HG03432 (cell line): ENCODE measurements at regions not wholly inside any gene's neighbourhood (a gene's known extent, or its start where the extent isn't known, plus 50 kb on each side); places are given as distances from the start of the nearest gene placed in this dataset.
A peak's percentile ranks its signal among the peaks of the same experiment; 100 is the strongest.
"Not testable (repeated sequence)": the region's sequence is repeated elsewhere in the genome, so short reads cannot be mapped to it uniquely, and the experiment has no call there.

Experiments used
- ATAC-seq: cut with Tn5 transposase; IDR thresholded peaks from one replicate; pipeline ENCODE4 v1.9.1; 2021; ENCODE audit warnings: mild to moderate bottlenecking, moderate library complexity; ENCODE audit not compliant: unreplicated experiment

- no peak for ATAC-seq
Observed at GRCh38 chr4:152200511-152201333, 335.2 kb downstream of the FBXW7 start.

DNA sequence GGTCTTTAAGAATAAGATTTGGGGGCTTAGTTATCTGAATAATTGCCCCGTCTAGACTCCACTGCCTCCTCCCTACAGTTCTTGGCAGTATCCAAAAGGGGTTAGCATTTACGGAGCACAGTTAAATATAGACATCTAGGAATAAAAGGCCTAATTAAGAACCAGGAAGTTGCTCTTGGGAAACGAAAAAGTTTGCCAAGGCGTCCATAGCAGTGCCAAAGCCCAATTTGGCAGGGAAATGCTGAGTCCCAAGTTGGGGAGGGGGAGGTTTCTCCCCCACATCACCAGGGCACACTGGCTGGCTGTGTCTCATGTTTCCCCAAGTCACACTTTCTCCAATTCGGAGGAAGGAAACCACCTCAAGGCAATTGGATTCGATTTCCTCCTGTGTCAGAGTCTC lies 338.7 kb downstream of the FBXW7 start:
- no peak for ATAC-seq

GRCh38 chr4:152195888-152196287 lies 340.0 kb downstream of the FBXW7 start:
- no peak for ATAC-seq

DNA sequence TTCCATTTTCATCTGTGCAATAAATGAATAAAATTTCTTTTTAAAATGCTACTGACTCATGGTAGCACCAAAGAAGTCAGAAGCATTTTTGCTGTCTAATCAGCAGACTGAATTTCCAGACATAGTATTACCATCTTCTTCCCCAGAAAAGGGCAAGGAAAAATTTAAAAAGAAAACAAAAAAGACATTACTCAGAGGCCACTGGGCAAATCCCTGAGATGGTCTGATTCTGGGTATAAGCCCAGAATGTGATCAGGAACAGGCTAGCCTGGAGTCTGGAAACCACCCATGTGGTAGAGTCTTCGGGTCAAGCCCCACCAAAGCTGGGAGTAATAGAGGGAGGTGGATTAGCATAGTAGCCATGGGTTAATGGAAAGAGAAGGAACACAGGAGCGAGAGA lies 342.8 kb downstream of the FBXW7 start:
- no peak for ATAC-seq

DNA sequence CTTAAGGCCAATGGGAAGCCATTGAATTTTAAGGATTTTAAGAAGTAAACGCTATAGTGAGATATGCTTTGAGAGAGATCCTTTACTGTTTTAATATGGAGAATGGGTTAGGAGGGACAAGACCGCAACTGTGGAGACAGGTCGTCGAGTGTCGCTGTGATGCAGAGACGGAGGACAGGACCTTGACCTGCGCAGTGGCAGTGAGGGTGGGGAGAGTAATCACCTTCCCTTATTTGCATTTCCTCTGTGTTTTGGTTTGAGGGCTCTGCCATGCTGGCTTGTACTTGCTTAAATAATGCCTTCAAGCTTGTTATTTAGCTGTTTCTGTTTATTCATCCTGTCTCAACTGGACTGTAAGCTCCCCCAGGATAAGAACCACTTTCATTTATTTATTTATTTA lies 345.0 kb downstream of the FBXW7 start:
- no peak for ATAC-seq

DNA sequence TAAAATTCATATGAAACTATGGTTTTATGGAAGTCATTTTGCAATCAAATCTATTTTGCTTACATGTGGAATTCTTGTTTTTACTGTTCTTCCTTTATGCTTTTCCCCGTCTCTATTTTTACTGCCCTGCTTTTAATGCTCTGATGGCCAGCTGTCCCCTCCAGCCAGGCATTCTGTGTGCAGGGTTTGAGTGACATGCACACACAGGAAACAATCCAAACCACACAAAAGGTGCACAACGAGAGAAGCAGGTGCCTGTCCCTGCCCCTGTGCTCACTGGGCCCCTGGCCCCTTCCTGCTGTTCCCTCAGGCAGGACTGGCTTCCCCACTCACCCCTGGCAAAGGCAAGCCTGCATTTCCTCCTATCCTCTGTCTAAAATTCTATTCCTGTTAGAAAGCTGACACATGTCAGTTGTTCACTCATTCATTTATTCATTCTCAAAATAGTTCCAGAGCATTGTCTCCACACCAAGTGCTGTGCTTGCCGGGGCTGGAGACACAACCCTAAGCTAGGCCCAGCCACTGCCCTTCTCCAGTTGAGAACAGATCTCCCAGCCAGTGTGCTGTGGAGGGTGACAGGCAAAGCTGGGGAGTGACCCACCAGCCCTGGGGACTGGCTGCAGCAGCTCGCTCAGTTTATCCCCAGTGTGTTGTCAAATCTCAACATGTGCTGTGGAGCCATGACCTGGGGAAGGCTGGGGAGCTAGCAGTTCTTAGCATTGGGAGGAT lies 346.3 kb downstream of the FBXW7 start:
- ATAC-seq = peak; percentile 92

GRCh38 chr4:152188801-152189200 lies 347.1 kb downstream of the FBXW7 start:
- no peak for ATAC-seq

DNA sequence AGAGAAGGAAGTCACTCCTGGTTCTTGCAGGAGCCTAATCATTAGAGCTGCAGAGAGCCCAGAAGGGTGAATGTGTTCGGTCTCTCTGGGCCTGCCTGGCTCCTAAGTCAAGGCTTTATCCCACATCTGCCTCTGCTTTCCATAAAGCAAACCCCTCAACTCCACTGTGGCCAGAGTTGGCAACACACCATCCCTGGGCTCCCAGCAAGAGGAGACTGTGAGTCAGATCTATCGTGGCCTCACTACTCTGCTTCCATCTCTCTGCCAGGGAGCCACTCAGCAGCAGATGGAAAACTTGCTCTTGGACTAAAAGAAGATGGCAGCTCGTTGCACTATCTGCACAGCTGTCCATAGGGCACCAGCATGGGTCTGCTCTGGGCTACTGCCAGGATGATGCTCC lies 348.2 kb downstream of the FBXW7 start:
- no peak for ATAC-seq

DNA sequence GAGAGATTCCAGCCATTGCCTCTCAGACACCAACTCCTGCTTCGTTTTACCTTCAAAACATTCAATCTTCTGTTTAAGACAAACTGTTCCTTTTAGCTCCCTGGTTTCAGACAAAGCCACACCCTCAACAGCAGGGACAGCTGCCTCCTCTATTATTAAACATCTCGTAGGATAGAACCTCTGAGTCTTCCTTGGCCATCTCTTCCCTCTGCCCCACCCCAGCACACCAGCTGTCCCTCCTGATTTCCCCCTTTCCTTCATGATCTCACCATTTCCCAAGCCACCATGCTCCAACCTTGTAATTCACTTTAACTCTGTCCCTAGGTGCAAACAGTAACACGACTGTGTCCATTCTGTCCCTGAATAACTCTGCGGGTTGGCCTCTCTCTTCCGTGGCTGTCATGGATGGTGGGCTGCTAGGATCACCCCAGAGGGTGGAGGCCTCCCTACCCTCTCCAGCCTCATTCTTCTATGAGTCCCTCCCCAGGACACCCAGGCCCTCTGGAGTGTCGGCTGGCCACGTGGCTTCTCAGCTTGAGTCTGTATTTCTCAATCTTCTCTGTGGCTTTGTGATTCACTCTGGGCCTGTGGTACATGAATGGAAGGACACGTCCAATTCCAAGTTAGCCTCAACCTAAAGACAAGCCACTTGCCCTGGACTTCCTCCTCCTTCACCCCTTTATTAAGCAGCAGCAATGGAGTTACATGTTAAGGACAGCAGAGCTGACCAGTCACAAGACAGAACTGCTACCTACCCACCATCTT lies 349.9 kb downstream of the FBXW7 start:
- ATAC-seq = no peak

GRCh38 chr4:152181150-152181549 lies 354.7 kb downstream of the FBXW7 start:
- no peak for ATAC-seq

DNA sequence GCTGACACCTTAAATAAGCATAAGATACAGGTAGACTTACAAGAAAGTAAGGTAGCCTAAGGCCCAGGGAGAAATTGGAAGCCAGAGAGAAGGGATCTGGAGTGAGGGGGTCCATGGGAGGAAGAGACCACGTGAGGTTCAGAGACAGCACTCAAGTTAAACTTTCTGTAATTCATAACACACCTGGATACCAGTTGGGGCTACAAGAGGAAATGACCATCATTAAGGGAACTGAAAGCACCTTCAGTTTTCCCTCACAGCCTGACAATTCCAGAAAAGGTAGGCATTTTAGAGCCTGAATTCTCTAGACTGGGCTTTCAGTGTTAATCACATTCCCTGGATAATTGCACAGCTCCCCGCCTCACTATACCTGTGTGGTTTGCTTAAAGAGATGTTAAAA lies 355.5 kb downstream of the FBXW7 start:
- no peak for ATAC-seq

GRCh38 chr4:152177538-152177937 lies 358.4 kb downstream of the FBXW7 start:
- not testable (repeated sequence) for ATAC-seq

GRCh38 chr4:152176627-152177214 lies 359.2 kb downstream of the FBXW7 start:
- ATAC-seq = no peak

- no peak for ATAC-seq
Observed at GRCh38 chr4:152175586-152175985, 360.3 kb downstream of the FBXW7 start.

GRCh38 chr4:152172146-152172545 lies 363.7 kb downstream of the FBXW7 start:
- ATAC-seq = no peak

GRCh38 chr4:152171556-152171955 lies 364.3 kb downstream of the FBXW7 start:
- ATAC-seq = no peak

GRCh38 chr4:152169683-152170082 lies 366.2 kb downstream of the FBXW7 start:
- ATAC-seq = no peak

GRCh38 chr4:152168987-152169616 lies 366.8 kb downstream of the FBXW7 start:
- ATAC-seq = no peak

GRCh38 chr4:152166567-152166966 lies 369.3 kb downstream of the FBXW7 start:
- ATAC-seq = no peak

DNA sequence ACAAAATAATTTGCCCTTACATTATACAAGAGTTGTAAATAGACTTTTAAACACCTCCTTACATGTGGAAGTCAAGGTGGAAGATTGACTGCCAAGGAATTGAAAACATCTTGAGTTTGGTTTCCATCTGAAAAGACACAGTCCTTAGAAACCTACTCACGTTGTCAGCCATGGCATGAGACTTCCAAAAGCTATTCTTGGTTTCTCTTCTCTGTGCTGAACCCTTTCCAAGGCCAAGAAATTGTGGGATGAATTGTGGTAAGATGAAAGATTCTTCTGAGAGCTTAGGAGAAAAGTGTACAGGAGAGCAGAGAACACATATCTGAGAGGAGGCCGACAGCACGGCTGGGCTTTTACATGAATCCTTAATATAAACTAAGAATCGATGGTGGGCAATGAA lies 370.0 kb downstream of the FBXW7 start:
- no peak for ATAC-seq

GRCh38 chr4:152165146-152165545 lies 370.7 kb downstream of the FBXW7 start:
- ATAC-seq = no peak
